DND-41 (cell line): ENCODE measurements at regions not wholly inside any gene's neighbourhood (a gene's known extent, or its start where the extent isn't known, plus 50 kb on each side); places are given as distances from the start of the nearest gene placed in this dataset.

Experiments
- ATAC-seq: fragments of 200-7000 bp; cut with Tn5 transposase; 3 replicates; pipeline ENCODE4 v1.9.1; 2021; ENCODE audit warnings: low read depth; ENCODE audit not compliant: insufficient read depth
- DNase-seq: peaks from one replicate; pipeline ENCODE4 v3.0.0-alpha.2; 2020
- H2AFZ ChIP-seq: 2 replicates; pipeline ENCODE4 v1.6.0; 2012; ENCODE audit warnings: low read depth, low read length
- H3K27ac ChIP-seq: 2 replicates; pipeline ENCODE4 v1.5.1; 2012; ENCODE audit warnings: low read length, inconsistent platforms
- H3K27me3 ChIP-seq: fragments of 200-600 bp; sonication (generic); 2 replicates; pipeline ENCODE4 v1.6.0; 2012; ENCODE audit warnings: low read length, mild to moderate bottlenecking, inconsistent platforms; ENCODE audit not compliant: insufficient read depth, poor library complexity
- H3K36me3 ChIP-seq: 2 replicates; pipeline ENCODE4 v1.5.1; 2012; ENCODE audit warnings: low read length, inconsistent platforms; ENCODE audit not compliant: insufficient read depth
- H3K4me1 ChIP-seq: 2 replicates; pipeline ENCODE4 v1.5.1; 2012; ENCODE audit warnings: mild to moderate bottlenecking, low read length; ENCODE audit not compliant: insufficient read depth
- H3K4me2 ChIP-seq: 2 replicates; pipeline ENCODE4 v1.6.0; 2012; ENCODE audit warnings: mild to moderate bottlenecking, moderate library complexity, low read length, inconsistent platforms; ENCODE audit not compliant: insufficient read depth
- H3K4me3 ChIP-seq, 2 experiments: fragments of 200-600 bp in 1 of 2; shearing (Covaris generic) in 1 of 2; 2 replicates each; pipeline ENCODE4 v1.5.1; 2012 to 2016; ENCODE audit warnings: inconsistent platforms in 2 of 2, low read length in 2 of 2, mild to moderate bottlenecking in 2 of 2, low read depth in 1 of 2, moderate library complexity in 1 of 2
- H3K79me2 ChIP-seq: 2 replicates; pipeline ENCODE4 v1.6.0; 2012; ENCODE audit warnings: low read length, inconsistent platforms; ENCODE audit not compliant: insufficient read depth
- H3K9ac ChIP-seq: 2 replicates; pipeline ENCODE4 v1.6.0; 2012; ENCODE audit warnings: low read depth, mild to moderate bottlenecking, inconsistent platforms, low read length, moderate library complexity
- H3K9me3 ChIP-seq: 2 replicates; pipeline ENCODE4 v1.5.1; 2012; ENCODE audit warnings: low read length, moderate library complexity, mild to moderate bottlenecking, inconsistent platforms; ENCODE audit not compliant: insufficient read depth, severe bottlenecking
- H4K20me1 ChIP-seq: 2 replicates; pipeline ENCODE4 v1.6.0; 2012; ENCODE audit warnings: low read length; ENCODE audit not compliant: insufficient read depth
- CTCF ChIP-seq: IDR thresholded peaks from 2 replicates; pipeline ENCODE4 v1.5.1; 2012; ENCODE audit warnings: borderline replicate concordance, low read length, moderate library complexity, mild to moderate bottlenecking; ENCODE audit not compliant: poor library complexity, severe bottlenecking; ENCODE audit errors: extremely low read depth
- EZH2 ChIP-seq: IDR thresholded peaks from 3 replicates; pipeline ENCODE4 v1.6.1; 2012; ENCODE audit warnings: borderline replicate concordance, low read depth, mild to moderate bottlenecking, moderate library complexity, low read length, inconsistent platforms; ENCODE audit not compliant: severe bottlenecking

GRCh38 chr10:130428936-130429335, 292.7 kb downstream of the GLRX3 start:
- Histone ChIP-seq H3K9ac (no peak overlapping the region), H2AFZ (no peak overlapping the region), H3K9me3 (no peaks in the 10 kb centered on the region), H3K4me2 (no peak overlapping the region), H3K27ac (no peak overlapping the region), H3K4me1 (no peaks in the 10 kb centered on the region), H3K79me2 (no peaks in the 10 kb centered on the region), H3K4me3 (no peak overlapping the region), H3K36me3 (no peaks in the 10 kb centered on the region), H4K20me1 (no peaks in the 10 kb centered on the region), H3K27me3 (no peaks in the 10 kb centered on the region)
- DNase-seq (no peak), ATAC-seq (no peak)
- no peak for TF ChIP-seq CTCF
- TF ChIP-seq EZH2, result no peak

GRCh38 chr10:130429809-130430208, 293.6 kb downstream of the GLRX3 start:
- ATAC-seq (no peak), DNase-seq (no peak)
- no peak overlapping the region for H3K9ac ChIP-seq
- no peak overlapping the region for H3K27ac ChIP-seq
- H3K4me2 ChIP-seq, result no peak overlapping the region
- no peaks in the 10 kb centered on the region for H3K36me3 ChIP-seq
- H3K9me3 ChIP-seq, result no peaks in the 10 kb centered on the region
- H4K20me1 ChIP-seq, result no peaks in the 10 kb centered on the region
- H3K79me2 ChIP-seq, result no peaks in the 10 kb centered on the region
- TF ChIP-seq EZH2 (no peak), CTCF (no peak)
- H3K4me3 ChIP-seq, result no peak overlapping the region
- H3K27me3 ChIP-seq, result no peaks in the 10 kb centered on the region
- no peaks in the 10 kb centered on the region for H3K4me1 ChIP-seq
- H2AFZ ChIP-seq, result no peak overlapping the region

GRCh38 chr10:130430291-130430690, 294.1 kb downstream of the GLRX3 start:
- Histone ChIP-seq H3K27me3 (no peaks in the 10 kb centered on the region), H3K79me2 (no peaks in the 10 kb centered on the region), H2AFZ (no peak overlapping the region), H3K36me3 (no peaks in the 10 kb centered on the region), H4K20me1 (no peaks in the 10 kb centered on the region), H3K4me1 (no peaks in the 10 kb centered on the region), H3K9ac (no peak overlapping the region), H3K9me3 (no peaks in the 10 kb centered on the region), H3K27ac (no peak overlapping the region), H3K4me2 (no peak overlapping the region), H3K4me3 (no peak overlapping the region)
- no peak for TF ChIP-seq CTCF
- no peak for TF ChIP-seq EZH2
- DNase-seq (no peak), ATAC-seq (no peak)
